ENCODE measurements at regions not wholly inside any gene's neighbourhood (a gene's known extent, or its start where the extent isn't known, plus 50 kb on each side); places are given as distances from the start of the nearest gene placed in this dataset.

DNA sequence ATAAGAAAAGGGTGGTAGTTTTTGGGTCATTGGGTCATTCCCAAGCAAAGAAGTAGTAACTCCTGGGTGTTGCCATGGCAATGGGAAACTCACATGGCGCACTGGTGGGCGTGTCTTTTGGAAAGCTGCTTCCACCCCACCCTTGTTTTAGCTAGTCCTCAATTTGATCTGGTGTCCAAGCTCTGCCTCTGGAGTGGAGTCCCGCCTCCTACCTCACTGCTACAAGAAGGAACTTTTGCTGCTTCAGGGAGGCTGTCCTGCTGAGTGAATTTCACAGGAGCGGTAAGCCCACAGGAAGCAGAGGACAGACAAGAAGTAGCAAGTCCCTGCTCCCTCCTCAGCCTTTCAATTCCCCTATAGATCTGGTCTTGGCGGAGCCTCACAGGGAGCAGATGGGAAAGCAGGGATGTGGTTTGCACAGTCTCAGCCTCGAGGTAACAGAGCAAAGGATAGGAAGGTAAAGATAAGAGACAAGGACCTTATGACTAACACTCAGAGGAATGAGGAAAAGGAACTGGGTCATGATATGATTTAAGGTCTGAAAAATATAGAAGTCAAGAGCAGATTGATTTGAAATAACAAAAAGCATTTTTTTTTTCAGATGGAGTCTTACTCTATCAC, 700.3 kb downstream of the TNS3 start:
- peaks cover 6 to 12% of the 10 kb centered on the region in 2 experiments; a peak in 3 of 4 replicates for H3K4me1 ChIP-seq (ENCODE audit: control insufficient read depth in 1 of 2, insufficient read depth in 2 of 2, low read length in 2 of 2)
- no peaks in the 10 kb centered on the region for H3K9me3 ChIP-seq (ENCODE audit: control insufficient read depth in 1 of 2, insufficient read depth in 1 of 2, low read depth in 1 of 2, low read length in 2 of 2)
- ChIA-PET POLR2A (no interaction called here), CTCF (no interaction called here), RAD21 (ENCODE audit: low non-redundant PET in 1 of 2, low total read pairs in 2 of 2, uncharacterized antibody in 2 of 2, unreplicated experiment in 2 of 2) (no interaction called here)
- peak overlapping the region; percentile 58 for H3K4me2 ChIP-seq (ENCODE audit: low read length)
- DNase-seq (ENCODE audit: low read depth, low spot score) (peak; percentile 22), ATAC-seq (peak; percentile 75)
- no peaks in the 10 kb centered on the region for H3K36me3 ChIP-seq (ENCODE audit: control insufficient read depth in 1 of 2, insufficient read depth in 2 of 2, low read length in 2 of 2)
- no peak overlapping the region for H3K9ac ChIP-seq (ENCODE audit: low read length)
- no peaks in the 10 kb centered on the region for H4K20me1 ChIP-seq (ENCODE audit: insufficient read depth)
- H3K27me3 ChIP-seq (ENCODE audit: insufficient read depth, low read length) = no peaks in the 10 kb centered on the region
- peak overlapping the region; percentile 86 for H2AFZ ChIP-seq (ENCODE audit: low read depth, low read length, poor library complexity, severe bottlenecking)
- H3K9me2 ChIP-seq (ENCODE audit: insufficient read depth) = no peaks in the 10 kb centered on the region
- no peaks in the 10 kb centered on the region for H3K79me2 ChIP-seq (ENCODE audit: insufficient read depth, low read length)
- TF ChIP-seq EGR1 (IDR thresholded peaks at IDR 0.05; ENCODE audit: low read depth) (no peak), ELF1 (IDR thresholded peaks at IDR 0.05; ENCODE audit: borderline replicate concordance, low read depth) (no peak), RAD21 (IDR thresholded peaks at IDR 0.05; ENCODE audit: low read depth) (no peak)
- H3K27ac ChIP-seq (ENCODE audit: low read depth, low read length) = peak overlapping the region; percentile 28; the same call in 1 of the 2 replicates
- H3K4me3 ChIP-seq (replicated peaks in 1 of 2; ENCODE audit: low read depth in 1 of 2, low read length in 2 of 2) = no peak overlapping the region
- BruUV-seq (replicated peaks) = no TSS peak
- intact Hi-C loops (cut with micrococcal nuclease) = no loop called here

DNA sequence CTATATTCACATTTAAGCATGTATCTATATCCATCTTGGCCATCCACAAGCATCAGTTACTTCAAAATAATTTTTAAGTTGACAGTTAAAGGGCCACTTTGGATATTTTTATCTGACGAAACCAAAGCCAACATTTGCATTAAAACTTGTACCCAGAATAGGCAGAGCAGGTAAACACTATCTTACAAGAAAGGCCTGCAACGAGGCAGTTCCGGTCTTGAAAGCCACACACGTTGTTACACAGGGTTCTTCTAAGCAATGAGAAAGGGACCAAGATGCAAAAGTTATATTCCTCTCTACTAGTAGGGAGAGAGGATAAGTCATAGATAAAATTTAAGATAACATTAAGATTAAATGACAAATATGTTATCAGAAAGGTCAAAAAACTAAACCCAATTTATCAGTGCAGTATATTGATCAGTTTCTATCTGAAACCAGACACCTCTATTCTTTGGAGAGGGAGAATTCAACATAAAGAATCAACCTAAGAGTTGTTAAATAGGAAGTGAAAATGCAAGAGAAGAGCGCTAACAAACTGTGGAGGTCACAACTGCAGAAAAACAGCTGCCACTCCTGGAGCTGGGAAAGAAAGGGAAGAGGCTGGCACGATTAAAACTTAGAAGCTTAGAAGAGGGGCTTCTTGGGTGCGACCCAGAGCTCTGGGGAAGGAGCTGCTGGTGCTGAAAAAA, 701.3 kb downstream of the TNS3 start:
- TF ChIP-seq POLR2AphosphoS5 (IDR thresholded peaks at IDR 0.05; ENCODE audit: low read depth, low read length) = no peak
- RAD21 ChIA-PET (ENCODE audit: low non-redundant PET in 1 of 2, low total read pairs in 2 of 2, uncharacterized antibody in 2 of 2, unreplicated experiment in 2 of 2) = no interaction called here

More for the DNA sequence above, 701.3 kb downstream of the TNS3 start:
- no peak overlapping the region for H3K9ac ChIP-seq (ENCODE audit: low read length)
- H3K9me2 ChIP-seq (ENCODE audit: insufficient read depth) = no peaks in the 10 kb centered on the region
- no peak overlapping the region for H2AFZ ChIP-seq (ENCODE audit: low read depth, low read length, poor library complexity, severe bottlenecking)
- H4K20me1 ChIP-seq (ENCODE audit: insufficient read depth) = no peaks in the 10 kb centered on the region
- H3K4me1 ChIP-seq (ENCODE audit: control insufficient read depth in 1 of 2, insufficient read depth in 2 of 2, low read length in 2 of 2) = peaks cover 6 to 12% of the 10 kb centered on the region in 2 experiments; a peak in 3 of 4 replicates
- intact Hi-C loops (cut with micrococcal nuclease) = no loop called here
- CTCF ChIA-PET = no interaction called here
- no peak overlapping the region for H3K4me3 ChIP-seq (replicated peaks in 1 of 2; ENCODE audit: low read depth in 1 of 2, low read length in 2 of 2)
- no peak for ATAC-seq
- no peaks in the 10 kb centered on the region for H3K79me2 ChIP-seq (ENCODE audit: insufficient read depth, low read length)
- POLR2A ChIA-PET = no interaction called here
- no TSS peak for BruUV-seq (replicated peaks)
- H3K27me3 ChIP-seq (ENCODE audit: insufficient read depth, low read length) = no peaks in the 10 kb centered on the region
- no peak overlapping the region for H3K27ac ChIP-seq (ENCODE audit: low read depth, low read length)
- no peaks in the 10 kb centered on the region for H3K36me3 ChIP-seq (ENCODE audit: control insufficient read depth in 1 of 2, insufficient read depth in 2 of 2, low read length in 2 of 2)
- DNase-seq (ENCODE audit: low read depth, low spot score) = no peak
- no peak overlapping the region for H3K4me2 ChIP-seq (ENCODE audit: low read length)
- H3K9me3 ChIP-seq (ENCODE audit: control insufficient read depth in 1 of 2, insufficient read depth in 1 of 2, low read depth in 1 of 2, low read length in 2 of 2) = no peaks in the 10 kb centered on the region
